Omental fat pad (tissue), 3 donors: ENCODE measurements at regions not wholly inside any gene's neighbourhood (a gene's known extent, or its start where the extent isn't known, plus 50 kb on each side); places are given as distances from the start of the nearest gene placed in this dataset.

Source experiments
- ATAC-seq: fragments of 150-250 bp; one replicate; pipeline ENCODE4 v1.9.1; 2016; ENCODE audit warnings: mild to moderate bottlenecking, moderate library complexity; ENCODE audit not compliant: low FRiP score
- DNase-seq: peaks from one replicate; pipeline ENCODE4 v3.0.0-alpha.2; 2019; ENCODE audit warnings: low spot score
- TF ChIP-seq, protein P1 (sequence below), 3 donors: fragments of 450-650 bp; IDR thresholded peaks; one replicate each; pipeline ENCODE4 v1.5.1; 2016 to 2017; ENCODE audit warnings: antibody characterized with exemption in 3 of 3, mild to moderate bottlenecking in 3 of 3, moderate library complexity in 2 of 3

DNA sequence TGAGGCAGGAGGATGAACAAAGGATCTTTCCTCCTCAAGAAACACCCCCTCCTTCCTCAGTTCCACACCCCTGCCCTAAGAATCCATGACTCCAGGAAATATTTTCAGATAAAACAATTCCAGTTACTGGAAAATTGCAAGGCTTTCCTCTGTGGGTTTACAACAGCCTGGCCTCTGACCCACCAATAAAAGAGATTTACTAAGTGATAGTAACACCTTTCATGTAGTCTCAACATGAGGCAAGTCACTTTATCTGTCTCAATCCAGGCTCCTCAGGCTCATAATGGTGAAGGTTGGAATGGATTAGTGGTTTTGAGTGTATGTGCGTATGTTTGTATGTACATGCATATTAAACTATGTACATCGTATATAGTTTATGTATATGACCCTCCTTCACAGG lies 71.4 kb upstream of the PPP2R5A start:
- TF ChIP-seq, protein P1, sequence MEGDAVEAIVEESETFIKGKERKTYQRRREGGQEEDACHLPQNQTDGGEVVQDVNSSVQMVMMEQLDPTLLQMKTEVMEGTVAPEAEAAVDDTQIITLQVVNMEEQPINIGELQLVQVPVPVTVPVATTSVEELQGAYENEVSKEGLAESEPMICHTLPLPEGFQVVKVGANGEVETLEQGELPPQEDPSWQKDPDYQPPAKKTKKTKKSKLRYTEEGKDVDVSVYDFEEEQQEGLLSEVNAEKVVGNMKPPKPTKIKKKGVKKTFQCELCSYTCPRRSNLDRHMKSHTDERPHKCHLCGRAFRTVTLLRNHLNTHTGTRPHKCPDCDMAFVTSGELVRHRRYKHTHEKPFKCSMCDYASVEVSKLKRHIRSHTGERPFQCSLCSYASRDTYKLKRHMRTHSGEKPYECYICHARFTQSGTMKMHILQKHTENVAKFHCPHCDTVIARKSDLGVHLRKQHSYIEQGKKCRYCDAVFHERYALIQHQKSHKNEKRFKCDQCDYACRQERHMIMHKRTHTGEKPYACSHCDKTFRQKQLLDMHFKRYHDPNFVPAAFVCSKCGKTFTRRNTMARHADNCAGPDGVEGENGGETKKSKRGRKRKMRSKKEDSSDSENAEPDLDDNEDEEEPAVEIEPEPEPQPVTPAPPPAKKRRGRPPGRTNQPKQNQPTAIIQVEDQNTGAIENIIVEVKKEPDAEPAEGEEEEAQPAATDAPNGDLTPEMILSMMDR (IDR thresholded peaks at IDR 0.05): no peak
- no peak for DNase-seq
- ATAC-seq: no peak

DNA sequence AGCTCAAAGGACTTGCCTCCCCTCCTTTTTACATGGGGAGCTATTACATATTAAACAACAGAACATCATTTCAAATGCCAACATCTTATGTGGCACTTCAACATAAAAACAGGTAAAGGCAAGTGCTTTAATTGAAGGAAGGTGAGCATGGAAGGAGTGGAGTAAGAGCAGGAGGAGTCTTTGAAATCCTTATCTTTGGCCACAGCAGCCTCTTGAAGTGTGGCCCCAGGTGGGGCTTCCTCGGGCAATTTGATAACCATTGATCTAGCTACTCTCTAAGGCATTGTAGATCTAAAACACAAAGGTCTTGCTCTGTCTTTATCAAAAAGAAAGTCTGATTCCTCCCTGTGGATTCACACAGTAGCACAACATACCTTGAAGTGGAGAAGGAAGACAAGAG lies 70.9 kb upstream of the PPP2R5A start:
- DNase-seq: no peak
- TF ChIP-seq, protein P1 (IDR thresholded peaks at IDR 0.05): no peak
- ATAC-seq: no peak

DNA sequence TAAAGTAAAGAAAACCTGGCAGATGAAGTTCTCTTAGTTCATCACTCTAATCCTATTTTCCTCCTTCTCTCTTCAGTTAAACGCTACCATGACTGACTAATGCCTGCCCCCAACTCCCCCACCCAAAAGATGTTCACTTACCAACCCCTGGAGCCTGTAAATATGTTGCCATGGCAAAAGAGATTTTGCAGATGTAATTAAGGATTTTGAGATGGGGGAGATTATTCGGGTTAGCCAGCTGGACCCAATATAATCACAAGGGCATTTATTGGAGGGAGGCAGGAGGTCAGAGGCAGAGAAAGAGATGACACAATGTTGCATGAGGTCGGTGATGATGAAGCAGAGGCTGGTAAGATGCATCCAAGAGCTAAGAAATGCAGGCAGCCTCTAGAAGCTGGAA lies 69.3 kb upstream of the PPP2R5A start:
- ATAC-seq (no peak), DNase-seq (no peak)
- TF ChIP-seq, protein P1 (IDR thresholded peaks at IDR 0.05): no peak

DNA sequence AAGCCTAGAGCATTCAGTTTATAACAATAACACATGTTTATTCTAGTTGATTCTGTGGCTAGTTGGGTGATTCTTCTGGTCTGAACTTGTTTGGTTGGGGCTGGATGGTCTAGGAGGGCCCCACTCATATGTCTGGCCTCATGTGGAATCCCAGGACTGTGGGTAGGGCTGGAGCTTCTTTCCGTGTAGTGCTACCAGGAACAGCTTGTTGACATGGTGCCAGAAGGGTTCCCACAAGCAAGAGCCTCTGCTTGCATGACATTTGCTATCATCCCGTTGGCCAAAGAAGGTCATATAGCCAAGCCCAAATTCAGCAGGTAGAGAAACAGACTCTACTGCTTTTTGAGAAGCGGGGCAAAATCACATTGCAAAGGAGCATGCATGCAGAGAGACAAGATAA lies 67.6 kb upstream of the PPP2R5A start:
- TF ChIP-seq, protein P1 (IDR thresholded peaks at IDR 0.05): no peak
- no peak for DNase-seq
- no peak for ATAC-seq

DNA sequence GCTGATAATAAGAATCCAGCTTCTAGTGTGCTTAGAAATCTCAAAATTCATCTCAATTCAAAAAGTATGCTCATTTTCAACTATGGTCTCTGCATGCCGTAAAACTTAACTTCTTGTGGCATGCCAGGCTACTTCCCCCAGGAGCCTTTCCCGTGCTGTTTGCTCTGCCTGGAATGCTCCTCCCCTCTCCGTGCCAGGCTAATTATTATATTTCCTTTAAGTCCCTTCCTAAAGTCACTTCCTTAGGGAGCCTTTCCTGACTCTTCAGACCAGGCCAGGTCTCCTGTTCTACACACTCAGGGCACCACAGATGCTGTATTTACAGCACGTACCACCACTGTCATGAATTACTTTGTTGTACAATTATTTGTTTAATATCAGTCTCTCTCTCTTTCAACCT lies 67.1 kb upstream of the PPP2R5A start:
- ATAC-seq: no peak
- TF ChIP-seq, protein P1 (IDR thresholded peaks at IDR 0.05): no peak

DNA sequence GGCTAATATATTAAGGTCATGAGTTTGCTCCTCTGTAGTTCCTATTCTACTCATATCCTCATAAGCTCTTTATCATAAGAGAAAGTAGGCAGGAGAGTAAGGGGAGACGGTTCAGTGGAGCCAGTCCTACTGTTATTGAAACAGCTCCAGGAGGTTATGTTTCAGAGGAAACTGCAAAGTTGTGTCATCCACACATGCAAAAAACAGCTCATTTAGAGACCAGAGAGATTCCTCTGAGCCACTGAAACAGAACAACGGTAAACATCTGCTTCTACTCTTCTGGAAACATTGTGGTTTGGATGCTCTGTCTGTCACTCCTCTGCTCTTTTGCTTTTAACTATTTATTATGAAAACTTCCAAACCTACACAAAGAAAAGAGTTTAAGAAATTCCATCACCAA lies 66.3 kb upstream of the PPP2R5A start:
- TF ChIP-seq, protein P1 (IDR thresholded peaks at IDR 0.05): no peak
- ATAC-seq: peak; percentile 27
- no peak for DNase-seq

More for the DNA sequence above, 67.1 kb upstream of the PPP2R5A start:
- DNase-seq: no peak

DNA sequence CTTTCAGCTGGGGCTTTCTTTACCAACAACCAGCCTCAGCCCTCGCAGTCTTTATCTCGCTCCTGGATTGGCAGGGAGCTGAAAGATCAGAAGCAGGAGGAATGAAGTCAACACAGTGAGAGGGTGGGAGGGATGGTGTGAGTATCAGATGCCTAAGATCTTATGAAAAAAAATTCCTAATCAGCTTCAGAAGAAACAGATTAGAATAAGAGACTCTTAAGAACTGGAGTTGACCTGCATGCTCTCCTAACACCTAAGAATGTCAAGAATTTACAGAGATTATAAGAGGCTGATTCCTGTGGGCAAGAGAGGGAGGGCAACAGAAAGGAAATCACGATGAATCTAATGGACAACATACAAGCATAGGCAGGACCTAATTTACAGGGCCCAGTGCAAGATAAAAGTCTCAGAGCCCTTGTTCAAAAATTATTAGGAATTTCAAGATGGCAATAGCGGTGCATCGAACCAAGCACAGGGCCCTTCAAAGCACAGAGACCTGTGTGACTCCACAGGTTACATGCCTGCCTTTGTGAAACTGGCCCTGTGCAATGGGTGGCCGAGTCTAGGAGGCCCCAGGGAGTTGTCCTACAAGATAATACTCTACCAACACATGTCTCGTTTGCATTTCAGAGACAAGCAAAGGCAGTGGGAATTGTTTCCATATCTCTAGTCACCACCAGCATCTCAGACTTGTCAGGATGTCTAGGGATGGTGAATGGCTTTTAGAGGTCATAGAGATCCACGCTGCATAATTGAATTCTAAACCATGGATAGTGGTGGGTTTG lies 65.3 kb upstream of the PPP2R5A start:
- peak; percentile 49 for ATAC-seq
- DNase-seq: no peak
- TF ChIP-seq, protein P1 (IDR thresholded peaks at IDR 0.05): no peak
